ENCODE measurements at regions not wholly inside any gene's neighbourhood (a gene's known extent, or its start where the extent isn't known, plus 50 kb on each side); places are given as distances from the start of the nearest gene placed in this dataset.

- Histone ChIP-seq H3K4me3 (replicated peaks in 1 of 3; ENCODE audit: low read depth in 2 of 3, low read length in 3 of 3) (no peak overlapping the region), H2AFZ (ENCODE audit: insufficient read depth, low read depth, low read length, poor library complexity, severe bottlenecking) (no peak overlapping the region), H3K27ac (ENCODE audit: low read depth in 1 of 2, low read length in 2 of 2) (no peak overlapping the region), H4K20me1 (ENCODE audit: insufficient read depth, low read length) (no peaks in the 10 kb centered on the region), H3K36me3 (replicated peaks in 1 of 2; ENCODE audit: control insufficient read depth in 1 of 2, insufficient read depth in 2 of 2, low read length in 2 of 2) (no peaks in the 10 kb centered on the region), H3K9me3 (replicated peaks in 1 of 2; ENCODE audit: control insufficient read depth in 1 of 2, insufficient read depth in 1 of 2, low read length in 2 of 2) (no peaks in the 10 kb centered on the region), H3K9ac (ENCODE audit: insufficient read depth, low read length, poor library complexity, severe bottlenecking) (no peak overlapping the region), H3K4me2 (replicated peaks; ENCODE audit: extremely low read depth, low read length, poor library complexity, severe bottlenecking) (no peak overlapping the region), H3K27me3 (ENCODE audit: control insufficient read depth in 2 of 2, insufficient read depth in 2 of 2, low read length in 2 of 2) (peaks cover 7 to 25% of the 10 kb centered on the region in 2 donors), H3K4me1 (ENCODE audit: control insufficient read depth in 1 of 2, insufficient read depth in 2 of 2, low read length in 2 of 2) (no peaks in the 10 kb centered on the region), H3K79me2 (ENCODE audit: insufficient read depth, low read length) (no peaks in the 10 kb centered on the region)
- DNase-seq = no peak
- no peak overlapping the region for H3K27ac Mint-ChIP-seq
- H3K27me3 Mint-ChIP-seq (ENCODE audit: low read depth in 3 of 3) = peaks cover 25 to 44% (median 33%) of the 10 kb centered on the region in 3 donors
- H3K4me3 Mint-ChIP-seq = no peak overlapping the region
- intact Hi-C loops (cut with micrococcal nuclease) = no loop called here
- 86% methylated on average over 1 of the region's 3 CpGs for WGBS (ENCODE audit: insufficient coverage)
- H3K4me1 Mint-ChIP-seq = no peaks in the 10 kb centered on the region
- H3K9me3 Mint-ChIP-seq = peaks cover 0 to under 1% (median 0%) of the 10 kb centered on the region in 7 donors
- no peaks in the 10 kb centered on the region for H3K36me3 Mint-ChIP-seq
- TF ChIP-seq CTCF (IDR thresholded peaks at IDR 0.05) = no peak
Measured at GRCh38 chr10:123587110-123587509, 79.0 kb upstream of the GPR26 start.

- Histone ChIP-seq H3K4me1 (ENCODE audit: control insufficient read depth in 1 of 2, insufficient read depth in 2 of 2, low read length in 2 of 2) (no peaks in the 10 kb centered on the region), H3K27ac (ENCODE audit: low read depth in 1 of 2, low read length in 2 of 2) (no peak overlapping the region), H3K36me3 (replicated peaks in 1 of 2; ENCODE audit: control insufficient read depth in 1 of 2, insufficient read depth in 2 of 2, low read length in 2 of 2) (no peaks in the 10 kb centered on the region), H4K20me1 (ENCODE audit: insufficient read depth, low read length) (no peaks in the 10 kb centered on the region), H3K4me3 (replicated peaks in 1 of 3; ENCODE audit: low read depth in 2 of 3, low read length in 3 of 3) (no peak overlapping the region), H3K9me3 (replicated peaks in 1 of 2; ENCODE audit: control insufficient read depth in 1 of 2, insufficient read depth in 1 of 2, low read length in 2 of 2) (no peaks in the 10 kb centered on the region), H3K27me3 (ENCODE audit: control insufficient read depth in 2 of 2, insufficient read depth in 2 of 2, low read length in 2 of 2) (peaks cover 3 to 14% of the 10 kb centered on the region in 2 donors), H3K4me2 (replicated peaks; ENCODE audit: extremely low read depth, low read length, poor library complexity, severe bottlenecking) (no peak overlapping the region), H3K9ac (ENCODE audit: insufficient read depth, low read length, poor library complexity, severe bottlenecking) (no peak overlapping the region), H2AFZ (ENCODE audit: insufficient read depth, low read depth, low read length, poor library complexity, severe bottlenecking) (no peak overlapping the region), H3K79me2 (ENCODE audit: insufficient read depth, low read length) (no peaks in the 10 kb centered on the region)
- Mint-ChIP-seq H3K4me3 (peak overlapping the region in 1 of 2 donors; percentile 9), H3K4me1 (no peaks in the 10 kb centered on the region), H3K9me3 (peaks cover 0 to 2% (median 0%) of the 10 kb centered on the region in 7 donors), H3K27ac (no peak overlapping the region), H3K27me3 (ENCODE audit: low read depth in 3 of 3) (peaks cover 16 to 32% (median 21%) of the 10 kb centered on the region in 3 donors), H3K36me3 (no peaks in the 10 kb centered on the region)
- DNase-seq = no peak
- 65% methylated on average over 7 of the region's 7 CpGs for WGBS (ENCODE audit: insufficient coverage)
- intact Hi-C loops (cut with micrococcal nuclease) = no loop called here
- no peak for TF ChIP-seq CTCF (IDR thresholded peaks at IDR 0.05)
Measured at GRCh38 chr10:123588386-123588914, 77.7 kb upstream of the GPR26 start.
